Mesenchymal stem cell (in vitro differentiated cells and primary cell): ENCODE measurements at regions not wholly inside any gene's neighbourhood (a gene's known extent, or its start where the extent isn't known, plus 50 kb on each side); places are given as distances from the start of the nearest gene placed in this dataset.
A peak's percentile ranks its signal among the peaks of the same experiment; 100 is the strongest.

Experiments
- DNase-seq: peaks from one replicate; pipeline ENCODE4 v3.0.0-alpha.2; 2013
- H2AFZ ChIP-seq: one replicate; pipeline ENCODE4 v1.6.1; 2013; ENCODE audit warnings: low read depth, mild to moderate bottlenecking, control low read depth, inconsistent platforms, low read length, moderate library complexity
- H2AK5ac ChIP-seq: 2 replicates; pipeline ENCODE4 v1.6.1; 2013; ENCODE audit warnings: low read length, moderate library complexity, mild to moderate bottlenecking, inconsistent platforms; ENCODE audit not compliant: severe bottlenecking
- H2BK120ac ChIP-seq: one replicate; pipeline ENCODE4 v1.6.1; 2013; ENCODE audit warnings: low read depth, mild to moderate bottlenecking, inconsistent platforms, low read length, moderate library complexity
- H2BK12ac ChIP-seq, 2 experiments: one replicate each; pipeline ENCODE4 v1.6.1; 2013; ENCODE audit warnings: inconsistent platforms in 2 of 2, low read length in 2 of 2, mild to moderate bottlenecking in 2 of 2, moderate library complexity in 2 of 2, control low read depth in 1 of 2
- H2BK15ac ChIP-seq: one replicate; pipeline ENCODE4 v1.6.1; 2013; ENCODE audit warnings: mild to moderate bottlenecking, low read depth, inconsistent platforms; ENCODE audit not compliant: poor library complexity, severe bottlenecking
- H2BK5ac ChIP-seq: 2 replicates; pipeline ENCODE4 v1.6.1; 2013; ENCODE audit warnings: low read depth, mild to moderate bottlenecking, low read length, control low read depth, inconsistent platforms; ENCODE audit not compliant: poor library complexity, severe bottlenecking
- H3K14ac ChIP-seq, 2 experiments: one replicate each; pipeline ENCODE4 v1.6.1; 2013; ENCODE audit warnings: inconsistent platforms in 2 of 2, low read length in 2 of 2, control low read depth in 1 of 2, mild to moderate bottlenecking in 1 of 2, moderate library complexity in 1 of 2
- H3K18ac ChIP-seq, 2 experiments: one replicate each; pipeline ENCODE4 v1.6.1; 2013; ENCODE audit warnings: inconsistent platforms in 2 of 2, low read length in 2 of 2, control low read depth in 1 of 2, low read depth in 1 of 2, mild to moderate bottlenecking in 1 of 2
- H3K23ac ChIP-seq, 2 experiments: one replicate each; pipeline ENCODE4 v1.6.1; 2013; ENCODE audit warnings: inconsistent platforms in 2 of 2, low read length in 2 of 2, mild to moderate bottlenecking in 2 of 2, moderate library complexity in 2 of 2, control low read depth in 1 of 2
- H3K27ac ChIP-seq: 2 replicates; pipeline ENCODE4 v1.5.1; 2013; ENCODE audit warnings: mild to moderate bottlenecking, moderate library complexity, low read length, control low read depth, inconsistent platforms; ENCODE audit not compliant: poor library complexity, severe bottlenecking
- H3K27me3 ChIP-seq, 2 experiments: 2 replicates each; pipeline versions ENCODE4 v1.6.1 to v1.7.0; 2013; ENCODE audit warnings: low read length in 2 of 2, mild to moderate bottlenecking in 2 of 2, moderate library complexity in 2 of 2, control low read depth in 1 of 2, inconsistent platforms in 1 of 2; ENCODE audit not compliant: control insufficient read depth in 1 of 2, insufficient read depth in 1 of 2
- H3K36me3 ChIP-seq, 2 experiments: 2 replicates each; pipeline versions ENCODE4 v1.6.1 to v1.7.0; 2013; ENCODE audit warnings: low read length in 2 of 2, control low read depth in 1 of 2, inconsistent platforms in 1 of 2, low read depth in 1 of 2, mild to moderate bottlenecking in 1 of 2; ENCODE audit not compliant: insufficient read depth in 2 of 2, control insufficient read depth in 1 of 2
- H3K4ac ChIP-seq, 2 experiments: one replicate each; pipeline ENCODE4 v1.6.1; 2013; ENCODE audit warnings: inconsistent platforms in 2 of 2, low read length in 2 of 2, mild to moderate bottlenecking in 2 of 2, moderate library complexity in 2 of 2, control low read depth in 1 of 2, low read depth in 1 of 2
- H3K4me1 ChIP-seq: 2 replicates; pipeline ENCODE4 v1.6.1; 2013; ENCODE audit warnings: low read depth, low read length, control low read depth; ENCODE audit not compliant: control insufficient read depth, insufficient read depth
- H3K4me2 ChIP-seq: 2 replicates; pipeline ENCODE4 v1.6.1; 2013; ENCODE audit warnings: low read length, mild to moderate bottlenecking, inconsistent platforms; ENCODE audit not compliant: poor library complexity, severe bottlenecking
- H3K4me3 ChIP-seq, 2 experiments: 2 replicates each; pipeline versions ENCODE4 v1.5.1 to v1.7.0; 2013; ENCODE audit warnings: low read length in 2 of 2, mild to moderate bottlenecking in 2 of 2, control low read depth in 1 of 2, low read depth in 1 of 2; ENCODE audit not compliant: insufficient read depth in 1 of 2
- H3K79me1 ChIP-seq: replicated peaks from 2 replicates; pipeline ENCODE4 v1.6.1; 2013; ENCODE audit warnings: mild to moderate bottlenecking, control low read depth, low read length, inconsistent platforms; ENCODE audit not compliant: poor library complexity, severe bottlenecking
- H3K9ac ChIP-seq: 2 replicates; pipeline ENCODE4 v1.7.0; 2013; ENCODE audit warnings: mild to moderate bottlenecking, low read length, moderate library complexity
- H3K9me3 ChIP-seq: 2 replicates; pipeline ENCODE4 v1.7.0; 2013; ENCODE audit warnings: mild to moderate bottlenecking, low read length; ENCODE audit not compliant: control insufficient read depth
- H4K8ac ChIP-seq: one replicate; pipeline ENCODE4 v1.6.1; 2013; ENCODE audit warnings: inconsistent platforms, mild to moderate bottlenecking, low read length, moderate library complexity
- H4K91ac ChIP-seq: one replicate; pipeline ENCODE4 v1.6.1; 2013; ENCODE audit warnings: mild to moderate bottlenecking, low read length, inconsistent platforms
- WGBS: methylation state at CpG from one replicate; pipeline ENCODE4 v1.1.7; 2013; ENCODE audit warnings: mixed read lengths; 5-methylcytosine and 5-hydroxymethylcytosine counted together

DNA sequence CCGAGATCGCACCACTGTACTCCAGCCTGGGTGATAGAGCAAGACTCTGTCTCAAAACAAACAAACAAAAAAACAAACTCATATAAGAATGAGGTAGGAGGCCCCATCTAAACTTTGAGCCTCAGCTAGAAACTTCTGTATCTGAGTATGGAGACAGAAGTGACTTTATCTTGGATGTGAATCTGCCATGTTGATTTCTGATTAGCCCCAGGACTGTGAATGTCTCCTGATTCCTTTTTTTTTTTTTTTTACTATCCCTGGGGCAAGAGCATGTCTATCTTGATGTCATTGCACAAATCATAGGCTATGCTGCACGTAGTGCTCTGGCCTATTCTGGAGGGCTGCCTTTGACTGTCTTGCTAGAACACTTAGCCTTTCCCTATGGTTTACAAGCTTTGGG, 211.0 kb downstream of the PTPRU start:
- Histone ChIP-seq H2BK15ac (no peak overlapping the region), H2BK12ac (no peak overlapping the region), H4K91ac (no peak overlapping the region), H2BK120ac (no peak overlapping the region), H3K9me3 (no peaks in the 10 kb centered on the region), H3K14ac (no peak overlapping the region), H3K27me3 (peaks cover 28 to 42% of the 10 kb centered on the region in 2 experiments), H2AK5ac (no peak overlapping the region), H3K4ac (no peak overlapping the region), H3K79me1 (no peaks in the 10 kb centered on the region), H3K9ac (no peak overlapping the region), H3K23ac (no peak overlapping the region), H2AFZ (no peak overlapping the region), H4K8ac (no peak overlapping the region), H3K36me3 (no peaks in the 10 kb centered on the region), H2BK5ac (no peak overlapping the region), H3K4me3 (no peak overlapping the region), H3K4me1 (peaks cover 4% of the 10 kb centered on the region), H3K4me2 (no peak overlapping the region), H3K18ac (no peak overlapping the region), H3K27ac (no peak overlapping the region)
- WGBS = 81% methylated on average over 1 of the region's 3 CpGs
- DNase-seq = no peak

DNA sequence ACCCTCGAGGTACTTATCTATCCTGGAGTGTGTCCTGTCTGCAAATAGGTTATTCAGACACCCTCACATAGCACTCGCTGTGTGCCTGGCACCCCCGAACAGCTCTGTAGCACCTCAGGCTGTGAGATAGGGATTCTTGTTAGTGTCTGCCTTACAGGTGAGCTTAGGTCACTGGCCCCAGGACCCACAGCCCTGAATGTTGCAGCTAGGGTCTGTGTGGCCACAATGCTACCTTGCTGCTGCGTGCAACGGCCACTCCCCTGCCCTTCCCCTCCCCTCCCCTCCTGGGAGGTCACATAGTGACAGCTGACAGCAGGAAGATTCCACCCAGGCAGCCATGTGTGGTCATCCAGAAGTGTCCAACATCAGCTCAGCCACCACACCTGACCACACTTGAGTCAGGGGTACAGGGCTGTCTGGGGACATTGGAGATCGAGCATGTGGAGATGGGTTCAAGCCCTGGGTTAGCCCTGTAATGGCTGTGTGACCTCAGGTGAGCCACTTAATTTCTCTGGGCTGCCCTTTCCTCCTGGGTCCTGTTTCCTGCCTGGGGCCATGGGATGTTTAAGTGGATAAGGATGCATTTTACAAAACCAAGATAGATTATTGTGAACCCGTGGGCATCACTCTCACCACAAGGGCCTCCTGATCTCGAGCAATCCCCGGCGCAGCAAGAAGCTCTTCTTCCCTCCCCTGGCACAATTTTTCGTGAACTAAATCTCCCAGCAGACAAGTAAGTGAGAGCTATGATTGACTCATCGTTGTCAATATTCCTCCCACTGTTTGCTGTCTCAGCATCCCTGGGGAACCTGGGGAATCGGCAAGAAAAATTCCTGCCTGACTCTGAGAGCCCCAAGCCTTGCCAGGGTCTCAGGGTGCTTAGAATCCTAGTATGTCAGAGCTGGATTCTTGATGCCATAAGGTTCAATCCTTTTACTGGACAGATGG, 208.7 kb downstream of the PTPRU start:
- peaks cover 2% of the 10 kb centered on the region for H3K4me1 ChIP-seq
- H2BK5ac ChIP-seq = no peak overlapping the region

DNA sequence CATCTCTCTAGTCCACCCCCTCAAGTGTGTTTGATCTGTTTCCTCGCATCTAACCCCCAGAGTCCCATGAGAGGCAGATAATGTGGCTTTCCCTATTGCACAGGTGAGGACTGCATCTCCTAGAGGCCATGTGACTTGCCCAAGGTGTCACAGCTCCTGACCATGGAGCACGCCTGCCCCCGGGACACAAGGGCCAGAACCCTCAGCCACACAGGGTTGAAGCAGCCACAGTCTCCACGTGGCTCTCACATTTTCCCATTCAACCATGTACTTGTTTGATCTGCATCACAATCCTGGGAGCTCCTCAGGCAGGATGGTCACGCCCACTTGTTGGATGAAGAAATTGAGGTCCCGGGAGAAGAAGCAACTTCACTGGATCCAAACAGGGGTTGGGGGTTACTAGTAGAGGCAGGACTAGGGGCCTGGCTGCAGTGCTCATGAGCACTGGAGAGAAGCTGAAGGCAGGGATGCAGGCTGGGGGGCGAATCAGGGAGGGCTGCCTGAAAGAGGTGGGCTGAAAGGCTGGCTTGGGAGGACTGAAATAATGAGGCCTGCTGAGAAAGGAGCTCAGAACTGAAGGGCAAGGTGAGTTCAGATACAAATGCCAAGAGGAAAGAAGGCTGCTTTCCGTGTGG, 207.9 kb downstream of the PTPRU start:
- H2BK12ac ChIP-seq = no peak overlapping the region
- WGBS = 68% methylated on average over 8 of the region's 8 CpGs
- H3K4ac ChIP-seq = no peak overlapping the region
- peak overlapping the region; percentile 32 to 59 for H3K4me3 ChIP-seq
- no peak overlapping the region for H3K23ac ChIP-seq
- no peaks in the 10 kb centered on the region for H3K9me3 ChIP-seq
- no peak overlapping the region for H3K4me2 ChIP-seq
- no peak overlapping the region for H2AFZ ChIP-seq
- H3K79me1 ChIP-seq = no peaks in the 10 kb centered on the region
- DNase-seq = no peak
- H2BK5ac ChIP-seq = no peak overlapping the region
- no peak overlapping the region for H4K8ac ChIP-seq
- H3K4me1 ChIP-seq = peaks cover 2% of the 10 kb centered on the region
- H4K91ac ChIP-seq = no peak overlapping the region
- no peak overlapping the region for H3K18ac ChIP-seq
- H3K27ac ChIP-seq = no peak overlapping the region
- H2AK5ac ChIP-seq = no peak overlapping the region
- H3K9ac ChIP-seq = no peak overlapping the region
- H3K14ac ChIP-seq = peak overlapping the region in 1 of 2 experiments; percentile 57
- H2BK15ac ChIP-seq = no peak overlapping the region
- no peak overlapping the region for H2BK120ac ChIP-seq
- no peaks in the 10 kb centered on the region for H3K36me3 ChIP-seq
- H3K27me3 ChIP-seq = peaks cover 33 to 45% of the 10 kb centered on the region in 2 experiments

More for the DNA sequence above, 208.7 kb downstream of the PTPRU start:
- 75% methylated on average over 13 of the region's 13 CpGs for WGBS
- Histone ChIP-seq H3K18ac (no peak overlapping the region), H3K14ac (no peak overlapping the region), H3K27me3 (peaks cover 31 to 41% of the 10 kb centered on the region in 2 experiments), H4K91ac (peak overlapping the region; percentile 59), H2AK5ac (no peak overlapping the region), H3K27ac (no peak overlapping the region), H3K79me1 (no peaks in the 10 kb centered on the region), H4K8ac (no peak overlapping the region), H3K9ac (no peak overlapping the region), H2BK120ac (no peak overlapping the region), H2AFZ (no peak overlapping the region), H3K4ac (no peak overlapping the region), H2BK12ac (no peak overlapping the region), H3K4me2 (no peak overlapping the region), H3K4me3 (no peak overlapping the region), H3K36me3 (no peaks in the 10 kb centered on the region), H3K9me3 (no peaks in the 10 kb centered on the region), H2BK15ac (no peak overlapping the region), H3K23ac (no peak overlapping the region)
- DNase-seq = no peak

DNA sequence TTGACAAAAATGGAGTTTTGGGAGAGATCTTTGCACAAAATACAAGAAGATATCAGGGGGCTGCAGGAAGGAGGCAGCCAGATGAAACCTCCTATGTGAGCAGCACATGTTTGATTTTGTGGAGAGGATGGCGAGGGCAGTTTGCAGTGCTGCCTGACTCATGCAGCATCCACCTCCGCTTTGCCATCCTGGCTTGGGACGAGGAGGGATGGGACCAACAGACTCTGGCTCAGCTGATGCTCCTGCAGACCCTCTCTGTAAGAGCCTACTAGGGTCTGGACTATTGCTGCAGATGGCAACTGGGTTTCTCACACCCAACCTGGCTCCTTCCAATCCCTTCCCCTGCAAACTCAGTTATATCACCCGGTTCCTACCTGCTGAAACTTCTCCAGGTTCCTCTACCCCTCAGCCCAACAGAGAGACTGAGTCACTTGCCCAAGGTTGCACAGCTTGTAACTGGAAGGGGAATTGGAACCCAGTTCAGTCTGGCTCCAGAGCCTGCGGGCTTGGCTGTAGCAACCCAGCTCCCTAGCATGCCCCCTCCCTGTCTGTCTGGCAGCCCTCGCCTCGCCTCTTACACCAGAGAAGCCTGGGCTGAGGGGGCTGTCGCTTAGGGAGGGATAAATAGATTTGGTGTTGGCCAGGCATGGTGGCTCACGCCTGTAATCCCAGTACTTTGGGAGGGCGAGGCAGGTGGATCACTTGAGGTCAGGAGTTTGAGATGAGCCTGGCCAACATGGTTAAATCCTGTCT, 205.8 kb downstream of the PTPRU start:
- Histone ChIP-seq H3K36me3 (no peaks in the 10 kb centered on the region), H2AK5ac (no peak overlapping the region)
- 65% methylated on average over 8 of the region's 10 CpGs for WGBS

More for the DNA sequence above, 205.8 kb downstream of the PTPRU start:
- no peak overlapping the region for H4K91ac ChIP-seq
- no peak overlapping the region for H2BK120ac ChIP-seq
- no peak overlapping the region for H2AFZ ChIP-seq
- no peak overlapping the region for H3K18ac ChIP-seq
- H3K23ac ChIP-seq = no peak overlapping the region
- H3K4me3 ChIP-seq = no peak overlapping the region
- H3K79me1 ChIP-seq = no peaks in the 10 kb centered on the region
- no peak overlapping the region for H4K8ac ChIP-seq
- H3K4me2 ChIP-seq = no peak overlapping the region
- no peak overlapping the region for H3K9ac ChIP-seq
- H3K14ac ChIP-seq = no peak overlapping the region
- H2BK15ac ChIP-seq = no peak overlapping the region
- no peaks in the 10 kb centered on the region for H3K9me3 ChIP-seq
- peaks cover 33 to 50% of the 10 kb centered on the region in 2 experiments for H3K27me3 ChIP-seq
- no peak overlapping the region for H3K27ac ChIP-seq
- H2BK5ac ChIP-seq = no peak overlapping the region
- H3K4me1 ChIP-seq = peaks cover 2% of the 10 kb centered on the region
- no peak for DNase-seq
- H2BK12ac ChIP-seq = no peak overlapping the region
- no peak overlapping the region for H3K4ac ChIP-seq
